Activated CD4-positive, CD25-positive, alpha-beta regulatory T cell (primary cell): ENCODE measurements at regions not wholly inside any gene's neighbourhood (a gene's known extent, or its start where the extent isn't known, plus 50 kb on each side); places are given as distances from the start of the nearest gene placed in this dataset.
"Not testable (repeated sequence)": the region's sequence is repeated elsewhere in the genome, so short reads cannot be mapped to it uniquely, and the experiment has no call there.

ENCODE experiments used
- DNase-seq, 4 experiments: peaks; one replicate each; lab custom pipeline; 2025; lab: John Stamatoyannopoulos, UW

DNA sequence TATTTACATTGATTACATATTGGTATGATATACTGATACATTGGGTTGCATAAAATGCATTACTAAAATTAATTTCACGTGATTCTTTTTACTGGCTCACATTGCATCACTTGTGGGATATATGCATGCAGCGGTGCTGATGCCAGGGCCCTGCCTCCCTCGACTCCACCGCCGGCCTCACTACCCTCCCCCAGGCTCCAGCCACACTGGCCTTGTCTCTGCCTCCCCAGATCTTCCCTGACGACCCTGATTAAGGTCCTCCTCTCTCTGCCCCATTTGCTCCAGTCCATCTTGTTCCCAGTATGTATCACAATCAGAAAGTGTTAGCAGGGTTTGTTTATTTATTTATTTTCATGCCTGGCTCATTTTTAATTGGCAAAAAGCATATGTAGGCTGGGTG lies 306.8 kb downstream of the FOXL1 start:
- DNase-seq = no peak

DNA sequence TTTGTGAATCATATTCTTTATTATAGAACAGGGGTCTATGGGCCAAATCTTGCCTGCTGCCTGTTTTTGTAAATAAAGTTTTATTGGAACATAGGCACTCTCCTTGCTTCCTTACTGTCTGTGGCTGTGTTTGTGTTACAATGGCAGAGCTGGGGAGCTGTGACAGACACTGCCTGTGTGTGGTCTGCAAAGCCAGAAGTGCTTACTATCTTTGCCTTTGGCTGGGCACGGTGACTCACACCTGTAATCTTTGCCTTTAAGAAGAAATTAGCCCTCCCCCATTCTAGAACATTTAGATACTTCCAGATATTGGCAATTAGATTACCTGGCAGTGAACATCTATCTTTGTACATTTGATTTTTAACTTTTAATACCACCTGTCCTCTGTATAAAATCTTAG lies 308.3 kb downstream of the FOXL1 start:
- DNase-seq = no peak

DNA sequence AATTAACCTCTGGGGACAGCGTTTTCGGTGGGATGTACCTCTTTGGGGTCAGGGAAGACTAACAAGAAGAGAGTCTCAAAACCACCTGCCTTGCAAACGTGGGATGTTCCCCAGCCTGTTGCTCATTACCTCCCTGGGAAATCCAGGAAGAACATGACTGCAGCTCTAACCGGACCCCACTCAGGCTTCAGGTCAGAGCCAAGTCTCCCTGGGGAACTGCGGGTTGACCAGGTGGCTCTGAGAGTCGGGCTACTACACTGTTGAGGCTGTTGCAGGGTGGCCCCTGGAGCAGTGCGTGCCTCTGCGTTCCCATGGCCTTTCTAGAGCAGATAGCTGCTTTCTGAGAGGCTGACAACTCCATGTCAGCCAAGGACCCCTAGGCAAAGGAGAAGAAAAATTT lies 309.1 kb downstream of the FOXL1 start:
- DNase-seq = no peak

DNA sequence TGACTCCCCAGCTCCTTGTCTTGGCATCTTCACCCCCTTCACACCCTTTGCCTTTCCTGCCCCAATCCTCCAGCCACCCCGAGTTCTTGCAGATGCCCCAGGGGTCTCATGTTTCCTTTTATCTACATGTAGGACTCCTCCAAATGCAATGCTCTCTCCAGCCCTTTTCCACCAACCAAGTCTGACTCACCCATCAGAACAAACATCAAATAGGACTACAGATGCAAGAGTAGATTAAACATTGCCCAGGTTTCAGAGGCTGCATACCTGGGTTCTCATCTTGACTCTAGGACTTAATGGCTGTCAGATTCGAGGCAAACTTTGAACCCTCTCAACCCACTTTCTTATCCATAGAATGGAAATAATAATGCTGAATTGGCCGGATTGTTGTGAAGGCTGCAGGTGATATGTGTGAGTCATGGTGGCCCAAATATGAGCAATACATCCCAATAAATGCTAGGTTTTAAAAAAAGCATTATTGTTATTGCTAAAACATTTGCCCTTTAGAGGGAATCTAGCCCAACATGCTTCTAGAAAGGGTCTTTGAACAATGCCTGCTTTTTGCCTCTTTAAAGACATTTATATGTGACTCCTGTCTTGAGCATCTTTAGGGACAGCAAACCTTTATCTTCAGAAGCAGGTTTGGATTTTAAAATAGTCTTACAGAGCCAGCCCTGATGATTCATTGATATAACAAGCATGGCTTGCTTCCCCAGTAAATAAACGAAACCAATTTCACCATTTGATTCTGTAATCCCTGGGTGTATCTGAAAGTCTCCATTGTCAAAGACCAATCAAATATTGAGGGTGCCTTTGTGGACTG lies 310.1 kb downstream of the FOXL1 start:
- DNase-seq = no peak

DNA sequence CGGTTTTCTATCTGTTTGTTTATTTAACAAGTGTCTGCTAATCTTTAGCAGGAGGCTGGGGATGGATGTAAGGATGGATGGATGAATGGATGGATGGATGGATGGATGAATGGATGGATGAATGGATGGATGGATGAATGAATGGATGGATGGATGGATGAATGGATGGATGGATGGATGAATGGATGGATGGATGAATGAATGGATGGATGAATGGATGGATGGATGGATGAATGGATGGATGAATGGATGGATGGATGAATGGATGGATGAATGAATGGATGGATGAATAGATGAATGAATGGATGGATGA lies 310.7 kb downstream of the FOXL1 start:
- not testable (repeated sequence) for DNase-seq

DNA sequence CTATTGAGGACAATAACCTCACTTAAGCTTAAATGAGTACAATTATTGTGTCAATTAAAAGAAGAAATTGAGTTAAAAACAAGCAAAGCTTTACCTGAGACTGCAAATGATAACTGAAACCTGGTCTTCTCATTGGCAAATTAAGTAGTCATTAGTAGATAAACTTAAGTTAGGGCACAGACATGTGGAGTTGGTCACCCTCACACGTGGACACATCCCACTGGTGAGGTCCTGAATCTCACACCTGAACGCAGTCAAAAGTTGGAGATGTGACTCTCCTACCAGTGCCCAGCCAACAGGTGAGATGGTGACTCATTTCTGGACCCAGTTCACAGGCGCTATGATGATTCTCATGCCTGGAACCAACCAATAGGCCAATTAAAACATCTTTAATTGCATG lies 311.6 kb downstream of the FOXL1 start:
- DNase-seq = no peak

DNA sequence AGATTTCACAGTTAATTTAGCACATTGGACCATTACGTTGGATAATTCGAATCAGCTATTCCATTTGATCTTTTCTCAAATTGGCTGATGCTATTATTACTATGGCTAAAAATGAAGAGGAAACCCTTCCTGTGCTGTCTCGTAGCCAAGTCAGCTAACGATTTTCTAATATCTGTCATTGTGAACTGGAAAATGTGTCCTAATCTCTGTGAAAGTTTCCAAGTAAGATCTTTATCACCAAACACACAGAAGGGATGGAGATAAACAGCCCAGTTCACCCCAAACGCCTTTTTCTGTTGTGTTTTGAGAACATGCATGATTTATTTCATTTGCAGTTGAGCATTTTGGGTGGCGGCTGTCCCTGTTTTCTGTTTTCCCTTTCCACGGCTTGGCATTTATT lies 312.8 kb downstream of the FOXL1 start:
- DNase-seq = no peak

DNA sequence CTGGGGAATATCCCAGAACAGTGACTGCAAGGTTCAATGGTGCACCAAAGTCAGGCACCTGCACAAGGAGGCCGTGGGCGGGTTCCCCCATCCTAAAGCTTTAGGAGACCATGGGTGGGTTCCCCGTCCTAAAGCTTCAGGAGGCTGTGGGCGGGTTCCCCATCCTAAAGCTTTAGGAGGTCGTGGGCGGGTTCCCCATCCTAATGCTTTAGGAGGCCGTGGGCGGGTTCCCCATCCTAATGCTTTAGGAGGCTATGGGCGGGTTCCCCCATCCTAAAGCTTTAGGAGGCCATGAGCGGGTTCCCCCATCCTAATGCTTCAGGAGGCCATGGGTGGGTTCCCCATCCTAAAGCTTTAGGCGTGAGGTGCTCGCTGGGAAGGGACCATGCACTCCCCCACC lies 313.3 kb downstream of the FOXL1 start:
- no peak for DNase-seq

DNA sequence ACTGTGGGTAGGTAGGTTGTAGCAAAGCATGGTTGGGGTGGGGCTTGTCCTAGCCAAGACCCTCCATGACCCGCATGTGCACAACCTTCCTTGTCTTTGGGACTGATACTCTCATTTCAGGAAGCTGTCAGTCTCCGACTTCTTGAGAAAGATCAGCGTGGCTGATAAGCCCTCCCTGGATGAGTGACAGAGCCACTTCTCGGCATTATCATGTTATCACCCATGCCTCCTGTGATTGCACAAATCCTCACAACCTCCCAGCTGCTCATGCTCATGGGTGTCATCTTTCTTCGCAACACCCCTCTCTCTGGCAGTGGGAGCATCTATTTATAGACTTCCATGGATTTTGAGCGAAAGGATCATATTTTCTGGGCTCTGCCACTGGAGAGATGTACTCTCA lies 314.2 kb downstream of the FOXL1 start:
- DNase-seq = no peak

DNA sequence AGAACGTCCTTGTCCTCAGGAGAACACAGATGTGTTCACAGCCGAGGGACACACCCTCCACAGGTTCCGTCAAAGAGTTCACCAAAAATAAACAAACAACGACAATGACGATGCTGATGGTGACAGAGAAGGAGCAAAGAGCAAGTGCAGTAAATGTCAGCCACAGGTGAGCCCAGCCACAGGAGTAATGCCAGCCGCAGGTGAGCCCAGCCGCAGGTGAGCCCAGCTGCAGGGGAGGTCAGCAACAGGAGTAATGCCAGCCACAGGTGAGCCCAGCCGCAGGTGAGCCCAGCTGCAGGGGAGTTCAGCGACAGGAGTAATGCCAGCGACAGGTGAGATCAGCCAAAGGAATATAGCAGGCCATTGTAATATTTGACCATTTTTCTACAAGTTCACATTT lies 315.2 kb downstream of the FOXL1 start:
- no peak for DNase-seq

DNA sequence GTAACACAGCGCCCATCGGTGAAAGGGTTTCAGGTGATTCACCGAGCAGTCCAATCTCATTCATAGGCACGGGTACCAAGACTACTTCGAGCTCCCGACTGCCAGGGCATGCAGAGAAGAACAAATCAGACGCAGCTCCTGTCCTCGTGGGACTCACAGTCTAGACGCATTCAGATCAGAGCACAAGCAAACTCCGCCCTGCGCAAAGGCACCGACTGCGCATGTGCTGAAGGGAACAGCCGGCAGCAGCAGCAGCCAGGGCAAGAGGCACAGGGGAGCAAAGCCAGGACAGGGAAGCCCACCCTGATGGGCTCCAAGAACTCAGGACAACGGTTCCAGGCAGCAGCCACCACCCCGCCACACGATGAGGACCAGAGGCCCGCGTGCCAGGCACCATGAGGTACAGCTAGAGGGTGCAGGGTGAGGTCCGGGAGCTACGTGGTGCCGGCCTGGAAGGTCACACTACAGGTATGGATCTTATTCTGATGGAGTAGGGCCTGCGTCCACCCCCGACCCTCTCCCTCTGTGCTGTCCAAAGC lies 315.7 kb downstream of the FOXL1 start:
- DNase-seq = no peak

DNA sequence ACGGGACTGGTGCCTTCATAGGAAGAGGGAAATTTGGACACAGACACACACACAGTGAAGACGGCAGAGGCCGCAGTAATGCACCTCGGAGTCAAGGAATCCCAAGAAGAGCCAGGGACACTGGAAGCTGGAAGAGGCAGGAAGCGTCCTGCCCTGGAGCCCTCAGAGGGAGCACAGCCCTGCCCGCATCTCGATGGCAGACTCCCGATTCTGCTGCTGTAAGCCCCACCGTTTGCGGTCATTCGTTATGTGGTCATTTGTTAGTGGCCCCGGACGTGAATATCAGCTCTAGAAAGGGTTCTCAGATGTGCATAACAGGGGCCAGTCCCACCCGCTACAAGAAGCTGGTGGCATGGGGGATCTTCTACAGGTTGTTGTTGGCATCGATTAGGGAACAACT lies 316.6 kb downstream of the FOXL1 start:
- DNase-seq = no peak

DNA sequence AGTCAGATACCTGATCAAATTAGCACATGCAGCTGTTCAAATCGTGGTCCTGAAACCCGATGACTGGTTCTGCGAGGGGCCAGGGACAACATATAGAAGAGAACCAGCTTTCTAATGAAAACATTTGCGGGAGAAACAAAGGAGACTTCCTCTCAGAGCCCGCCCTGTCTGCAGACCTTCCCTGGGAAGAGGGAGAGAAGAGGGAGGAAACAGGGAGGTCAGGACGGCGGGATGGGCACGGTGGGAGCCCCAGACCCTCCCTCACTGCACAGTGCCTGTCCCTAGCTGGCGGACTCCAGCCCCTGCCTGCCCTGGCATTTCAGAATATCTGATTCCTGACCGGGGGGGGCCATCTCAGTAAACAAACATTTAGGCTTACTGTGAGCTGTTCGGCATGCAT lies 317.3 kb downstream of the FOXL1 start:
- no peak for DNase-seq

DNA sequence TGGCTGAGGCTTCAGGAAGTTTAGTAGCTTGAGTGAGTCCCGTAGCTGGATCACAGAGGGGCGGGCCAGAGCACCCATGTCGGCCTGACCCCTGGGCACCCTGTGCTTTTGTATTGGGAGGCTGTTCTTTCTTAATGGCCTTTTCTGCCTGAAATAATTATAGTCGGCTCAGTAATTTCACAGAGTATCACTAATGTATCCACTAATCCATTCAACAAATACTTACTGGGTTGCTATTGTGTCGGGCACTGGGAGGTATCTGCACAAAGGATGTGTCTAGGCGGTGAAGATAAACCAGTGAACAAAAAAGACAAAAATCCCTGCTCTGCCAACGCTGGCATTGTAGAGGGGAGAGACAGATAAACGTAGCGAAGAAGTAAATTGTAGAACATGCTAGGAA lies 318.6 kb downstream of the FOXL1 start:
- DNase-seq = no peak

DNA sequence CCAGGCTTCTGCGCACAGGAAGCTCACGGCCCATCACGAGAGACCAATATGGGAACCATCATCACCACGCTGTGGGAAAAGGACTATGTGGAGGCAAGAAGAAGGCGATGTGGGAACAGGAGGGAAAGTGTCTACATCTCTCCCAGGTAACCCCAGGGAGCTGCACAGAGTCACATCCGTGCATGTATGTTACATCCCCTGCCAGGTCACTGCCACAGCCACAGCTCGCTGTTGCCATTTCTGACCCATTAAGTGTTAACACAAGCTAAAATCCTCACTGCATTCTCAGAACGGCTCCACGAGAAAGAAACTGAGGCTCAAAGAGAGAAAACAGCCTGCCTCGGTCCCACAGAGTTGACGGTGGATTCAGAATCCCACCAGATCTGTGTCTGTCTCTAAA lies 319.1 kb downstream of the FOXL1 start:
- DNase-seq = no peak

DNA sequence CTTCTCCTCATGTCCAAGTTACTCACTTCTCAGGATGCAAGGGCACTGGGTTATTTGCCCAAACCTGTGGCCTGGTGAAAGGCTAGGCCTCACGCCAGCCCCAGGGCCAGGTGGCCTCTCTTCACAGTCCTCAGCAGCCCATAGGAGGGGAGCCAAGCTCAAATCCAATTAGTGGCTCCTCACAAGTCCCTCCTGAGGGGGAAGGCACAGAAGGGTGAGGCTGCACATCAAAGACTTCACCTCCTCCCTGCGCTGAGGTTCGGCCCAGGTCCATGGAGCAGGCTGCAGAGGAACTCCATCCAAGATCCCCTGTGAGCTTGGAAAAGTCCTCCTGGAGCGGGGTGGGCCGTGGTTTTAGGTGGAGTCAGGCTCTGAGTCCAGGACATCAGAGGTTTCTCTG lies 320.0 kb downstream of the FOXL1 start:
- DNase-seq = no peak

DNA sequence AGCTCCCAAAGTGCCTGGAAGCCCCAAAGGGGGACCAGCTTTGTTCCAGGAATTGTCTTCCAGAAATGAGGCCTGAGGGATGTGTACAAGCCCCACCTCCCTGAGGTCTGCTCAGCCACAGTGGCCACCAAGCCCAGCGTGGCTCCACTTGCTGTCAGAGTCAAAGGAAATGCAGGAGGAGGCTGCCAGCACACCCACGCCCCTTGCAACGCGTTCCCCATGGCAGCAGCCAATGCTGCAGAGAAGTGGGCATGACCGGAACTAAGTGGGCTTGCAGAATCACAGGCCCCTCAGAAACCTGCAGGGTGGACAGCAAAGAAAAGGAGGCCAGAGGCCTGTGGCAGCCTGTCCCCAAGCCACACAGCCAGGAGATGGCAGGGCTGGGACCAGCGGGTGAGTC lies 320.8 kb downstream of the FOXL1 start:
- no peak for DNase-seq

DNA sequence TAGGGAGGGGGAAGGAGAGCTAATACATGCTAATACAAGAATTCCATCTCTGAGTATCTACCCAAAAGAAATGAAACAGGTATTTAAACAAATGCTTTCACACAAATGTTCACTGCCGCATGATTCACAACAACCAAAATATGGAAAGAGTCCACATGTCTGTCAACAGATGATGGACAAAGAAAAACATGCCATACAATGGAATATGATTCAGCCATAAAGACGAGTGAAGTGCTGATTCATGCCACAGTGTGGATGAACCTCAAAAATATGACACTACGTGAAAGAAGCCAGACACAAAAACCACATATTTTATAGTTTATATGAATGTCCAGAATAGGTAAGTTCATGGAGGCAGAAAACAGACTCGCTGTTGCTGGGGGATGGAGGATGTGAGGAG lies 321.4 kb downstream of the FOXL1 start:
- no peak for DNase-seq

DNA sequence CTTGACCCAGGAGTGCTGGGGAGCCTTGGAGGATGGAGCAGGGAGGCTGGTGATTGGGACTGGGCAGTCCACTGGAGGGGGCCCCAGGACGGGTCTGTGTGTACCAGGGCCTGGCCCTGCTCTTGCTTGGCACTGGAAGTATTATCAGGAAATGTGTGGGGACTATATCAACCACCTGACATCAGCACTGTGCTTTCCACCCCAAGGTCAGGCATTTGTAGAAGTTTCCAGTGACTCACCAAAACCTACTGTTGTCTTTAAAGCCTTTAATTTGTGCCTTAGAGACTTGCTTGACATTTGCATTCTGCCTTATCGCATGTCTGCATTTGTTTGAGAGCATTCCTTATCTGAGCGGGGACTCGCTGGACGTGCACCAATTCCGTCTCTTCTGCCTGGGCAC lies 323.1 kb downstream of the FOXL1 start:
- DNase-seq = no peak

DNA sequence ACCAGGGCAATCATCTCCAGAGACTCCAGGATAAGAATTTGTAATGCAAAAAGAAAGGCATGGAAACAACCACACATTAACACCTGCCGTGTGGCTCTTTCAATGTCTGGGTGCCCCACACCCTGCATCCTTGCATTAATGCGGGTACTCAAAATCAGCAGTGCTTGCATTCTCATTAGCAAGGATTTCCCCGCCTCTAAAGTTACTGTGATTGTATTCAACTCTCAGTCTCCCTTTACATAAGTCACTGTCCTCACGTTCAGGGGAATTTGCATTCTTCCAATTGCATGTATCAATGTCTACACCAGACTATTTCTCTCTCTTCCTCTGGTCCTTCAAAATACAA lies 324.3 kb downstream of the FOXL1 start:
- no peak for DNase-seq

DNA sequence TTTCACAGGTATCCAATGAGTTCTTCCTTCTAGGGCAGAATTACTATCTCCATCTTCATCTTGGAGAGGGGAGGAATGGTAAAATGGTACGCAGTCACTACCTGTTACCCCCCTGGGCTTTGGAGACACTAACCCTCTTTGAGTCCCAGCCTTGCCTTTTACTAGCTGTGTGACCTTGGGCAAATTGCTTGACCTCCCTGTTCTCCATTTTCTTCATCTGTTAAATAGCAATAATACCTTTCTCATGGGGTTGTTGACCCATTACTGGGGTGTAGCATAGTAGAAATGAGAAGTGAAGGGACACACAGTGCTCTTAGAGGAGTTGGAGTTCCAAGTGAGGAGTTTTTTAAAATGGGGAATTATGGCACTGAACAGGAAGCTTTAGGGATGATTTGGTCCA lies 324.7 kb downstream of the FOXL1 start:
- no peak for DNase-seq

DNA sequence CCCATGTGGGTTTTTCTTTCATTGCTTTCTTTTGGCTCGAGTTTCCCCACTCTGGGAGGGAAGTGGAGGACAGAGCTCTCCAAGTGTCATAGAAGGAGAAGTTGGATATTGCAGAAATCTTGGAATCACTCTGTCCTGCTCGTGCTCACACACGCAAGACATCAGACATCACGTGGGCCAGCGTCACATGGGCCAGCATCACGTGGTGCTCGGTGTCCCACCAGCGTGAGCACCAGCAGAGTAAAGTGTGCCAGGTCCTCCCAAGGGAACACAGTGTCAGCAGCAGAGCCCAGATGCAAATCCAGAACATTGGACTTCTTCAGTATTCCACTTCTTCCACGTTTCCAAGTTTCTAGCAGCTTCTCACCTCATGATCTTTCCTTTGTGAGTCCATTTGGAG lies 327.0 kb downstream of the FOXL1 start:
- DNase-seq = no peak

DNA sequence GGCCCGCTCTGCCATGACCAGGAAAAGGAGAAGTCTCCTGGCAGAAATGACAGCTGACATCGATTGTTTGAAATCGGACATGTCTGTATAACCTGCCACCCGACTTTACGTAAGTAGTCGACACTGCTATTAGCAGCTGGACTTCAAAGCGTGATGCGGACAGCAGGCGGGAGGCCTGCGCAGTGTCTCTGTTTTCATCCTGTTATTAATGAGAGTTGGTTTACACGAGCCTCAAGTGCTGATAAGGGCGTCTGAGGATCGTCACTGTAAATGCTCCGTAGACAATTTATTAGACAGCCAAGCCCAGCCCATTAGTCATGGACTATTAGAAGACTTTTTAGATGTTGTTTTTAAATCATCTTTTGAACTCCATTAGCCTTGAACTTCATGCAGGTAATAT lies 328.3 kb downstream of the FOXL1 start:
- no peak for DNase-seq

DNA sequence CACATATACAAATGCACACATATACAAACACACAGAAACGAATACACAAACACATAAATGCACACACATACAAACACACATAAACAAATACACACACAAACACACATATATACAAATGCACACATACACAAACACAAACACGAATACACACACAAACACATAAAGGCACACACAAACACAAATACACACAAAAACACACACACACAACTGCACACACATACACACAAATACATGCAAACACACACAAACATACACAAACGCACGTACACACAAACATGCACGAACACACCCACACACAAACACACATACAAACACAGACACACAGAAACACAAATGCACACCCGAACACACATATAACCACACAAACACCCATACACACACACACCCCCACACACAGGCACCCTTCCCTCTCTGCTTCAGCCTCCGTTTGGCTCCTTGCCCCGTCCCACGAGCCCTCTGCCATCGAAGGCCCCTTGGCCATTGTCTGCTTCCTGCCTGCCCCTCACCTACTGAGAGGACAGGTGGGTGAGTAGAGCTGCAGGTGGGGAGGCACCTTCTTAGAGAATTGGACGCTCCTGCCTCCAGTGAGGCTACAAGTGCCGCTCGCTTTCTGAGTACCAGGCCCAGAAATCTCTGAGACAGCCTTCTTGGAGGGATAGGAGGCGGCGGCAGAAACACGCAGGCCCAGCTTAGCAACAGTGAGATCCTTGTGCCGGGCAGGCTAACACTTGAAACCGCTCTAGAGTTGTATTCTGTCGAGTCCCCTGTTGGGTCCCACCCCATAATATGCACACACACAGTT lies 331.2 kb downstream of the FOXL1 start:
- DNase-seq = no peak
